NCI-H2196 treated with DMSO at 0.1 percent for 48 hours (cell line): ENCODE measurements at regions not wholly inside any gene's neighbourhood (a gene's known extent, or its start where the extent isn't known, plus 50 kb on each side); places are given as distances from the start of the nearest gene placed in this dataset.

Experiments used
- DNase-seq: peaks from one replicate; lab custom pipeline; 2025; ENCODE audit not compliant: unreplicated experiment; lab: John Stamatoyannopoulos, UW

DNA sequence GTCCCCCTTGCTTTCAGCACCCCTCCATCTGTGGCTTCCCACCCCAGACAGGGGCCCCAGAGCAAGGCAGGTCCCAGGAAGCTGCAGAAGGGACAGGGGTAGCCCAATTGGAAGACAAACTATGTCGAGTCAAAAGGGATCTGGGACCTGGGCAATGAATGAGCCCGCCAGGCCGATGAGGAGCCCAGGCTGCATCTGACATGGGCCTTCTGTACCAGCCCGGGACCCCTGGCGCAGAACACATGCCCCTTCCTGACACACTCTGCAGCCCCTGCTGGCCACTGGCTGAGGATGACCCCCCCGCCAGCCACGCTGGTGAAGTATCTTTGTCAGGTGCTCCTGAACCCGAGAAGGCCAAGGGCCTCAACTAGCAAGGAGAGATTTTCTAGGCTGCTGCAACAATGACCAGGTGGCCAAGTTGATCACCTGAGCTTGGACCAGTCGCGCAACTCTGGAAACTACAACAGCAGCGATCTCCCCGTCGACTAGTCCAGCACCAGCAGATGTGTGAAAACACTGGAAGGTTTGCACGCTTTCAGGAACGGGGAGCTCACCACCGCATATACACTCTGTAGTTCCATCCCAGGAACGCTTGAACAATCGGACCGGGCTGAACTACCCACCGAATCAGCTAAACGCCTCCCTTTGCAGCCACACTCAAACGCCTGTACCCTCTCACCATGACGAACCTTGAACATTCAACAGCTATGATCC is 119.0 kb downstream of the NCOR2 start:
- no peak for DNase-seq

DNA sequence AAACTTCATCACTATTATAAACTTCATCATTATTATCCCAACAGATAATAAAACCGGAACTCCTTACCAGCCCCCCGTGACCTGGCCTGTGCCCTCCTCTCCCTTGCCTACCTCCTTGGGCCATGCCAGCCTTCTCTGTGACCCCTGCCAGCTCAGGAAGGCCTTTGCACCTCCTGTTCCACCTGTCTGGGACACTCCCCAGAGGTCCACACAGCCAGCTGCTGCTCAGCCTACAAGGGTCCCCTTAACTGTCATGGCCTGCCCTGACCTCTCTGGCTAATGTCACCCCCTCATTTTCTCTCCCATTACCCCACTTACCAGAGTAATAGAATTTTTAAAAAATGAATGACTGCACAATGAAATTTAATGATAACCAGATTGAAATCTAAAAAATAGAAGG is 121.0 kb downstream of the NCOR2 start:
- no peak for DNase-seq

DNA sequence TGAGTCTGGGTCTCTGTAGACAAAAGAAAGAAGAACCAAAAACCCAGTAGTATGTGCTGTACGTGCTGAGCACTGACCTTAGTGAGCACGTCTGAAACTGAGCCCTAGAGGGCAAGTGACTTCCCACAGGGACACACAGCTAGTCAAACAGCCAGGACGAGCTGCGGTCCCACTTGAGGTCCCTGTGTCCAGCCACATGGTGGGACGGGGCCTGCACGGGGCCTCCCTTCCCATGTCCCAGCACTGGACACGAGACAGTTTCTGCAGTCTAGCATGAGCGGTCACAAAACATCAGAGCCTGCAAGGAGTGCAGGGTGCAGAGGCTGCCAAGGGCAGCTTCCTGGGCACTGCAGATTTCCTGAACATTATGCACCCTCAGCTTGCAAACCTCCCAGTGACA is 121.6 kb downstream of the NCOR2 start:
- DNase-seq = no peak

DNA sequence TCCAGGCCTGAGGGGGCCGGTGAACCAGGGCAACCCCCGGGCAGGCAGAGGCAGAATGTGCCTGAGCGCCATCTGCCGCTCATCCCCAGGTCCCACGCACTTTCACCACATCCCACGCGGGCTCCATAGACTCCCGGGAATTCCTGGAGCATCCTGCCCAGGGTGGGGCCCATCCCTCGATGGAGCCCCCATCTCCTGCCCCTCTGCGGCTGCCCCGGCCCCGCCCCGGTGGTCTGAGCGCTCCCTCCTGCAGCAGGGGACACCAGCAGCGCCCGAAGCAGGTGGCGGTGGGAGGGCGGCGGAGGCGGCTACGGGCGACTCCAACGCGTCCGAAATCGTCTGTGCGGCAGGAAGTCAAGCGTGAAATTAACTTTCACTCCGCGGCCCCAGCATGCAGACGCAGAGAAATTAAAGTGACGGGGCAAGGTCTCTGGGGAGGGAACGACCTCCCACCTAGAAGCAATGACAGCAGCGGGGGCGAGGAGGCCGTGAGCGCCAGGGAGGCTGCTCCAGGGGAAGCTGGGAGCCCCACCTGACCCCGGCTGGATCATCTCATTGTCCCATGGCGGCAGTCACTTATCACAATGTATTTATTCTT is 122.2 kb downstream of the NCOR2 start:
- DNase-seq = no peak

DNA sequence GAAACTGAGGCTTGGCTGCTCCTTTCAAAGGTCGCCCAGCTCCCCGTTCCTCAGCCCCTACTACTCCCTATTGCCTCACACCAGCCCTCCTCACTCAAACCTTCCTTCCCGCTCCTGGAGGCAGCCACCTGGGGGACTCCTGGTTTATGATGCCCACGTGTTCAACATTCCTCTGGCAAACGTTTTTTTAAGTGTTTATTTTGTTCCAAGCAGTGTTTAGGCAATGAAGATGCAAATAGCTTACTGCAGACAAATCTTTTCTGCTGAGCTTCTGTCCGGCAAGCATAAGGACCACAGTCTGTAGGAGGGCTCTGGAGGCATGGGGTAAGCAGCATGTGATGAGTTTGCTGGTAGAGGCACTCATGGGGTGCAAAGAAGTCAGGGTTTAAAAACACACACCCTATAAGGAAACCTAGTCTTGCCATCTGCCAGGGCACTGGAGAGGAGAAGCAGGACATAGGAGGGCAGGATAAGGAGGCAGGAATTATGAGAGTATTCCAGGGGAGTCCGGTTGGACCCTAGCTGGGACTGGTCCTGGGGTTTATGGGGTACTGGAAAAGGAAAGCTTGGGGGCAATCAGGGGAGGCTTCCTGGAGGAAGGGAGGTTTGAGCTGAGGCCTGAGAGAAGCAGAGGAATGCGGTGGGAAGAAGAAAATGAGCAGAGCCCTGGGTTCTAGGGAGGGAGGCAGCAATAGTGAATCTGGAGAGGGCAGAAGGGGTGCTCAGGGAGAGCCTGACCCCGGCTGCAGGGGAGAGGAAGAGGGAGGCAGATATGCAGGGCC is 123.3 kb downstream of the NCOR2 start:
- DNase-seq = no peak

DNA sequence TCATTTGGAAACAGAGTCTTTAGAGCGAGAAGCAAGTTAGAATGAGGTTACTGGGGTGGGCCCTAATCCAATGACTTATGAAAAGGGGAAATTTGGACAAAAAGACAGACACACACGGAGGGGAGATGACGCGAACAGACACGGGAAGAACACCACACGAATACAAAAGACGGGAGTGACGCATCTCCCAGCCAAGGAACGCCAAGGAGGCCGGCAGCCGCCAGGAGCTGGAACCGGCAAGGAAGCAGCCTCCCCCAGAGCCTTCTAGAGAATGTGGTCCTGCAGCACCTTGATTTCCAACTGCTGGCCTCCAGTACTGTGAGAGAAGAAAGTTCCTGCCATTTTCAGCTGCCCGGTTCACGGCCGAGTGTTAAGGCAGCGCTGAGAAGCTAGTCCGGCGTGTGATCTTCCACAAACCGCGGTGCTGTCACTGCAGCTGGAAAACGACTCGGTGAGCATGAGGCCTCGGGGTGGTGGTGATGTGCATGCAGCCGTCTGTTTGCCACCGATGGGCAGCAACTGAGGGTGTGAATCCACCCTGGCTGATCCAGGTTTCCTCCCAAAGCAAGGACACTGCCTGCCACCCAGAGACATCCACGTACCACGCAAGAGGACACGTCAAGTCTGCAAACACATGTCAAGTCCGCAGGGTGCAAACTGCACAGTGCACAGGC is 124.5 kb downstream of the NCOR2 start:
- no peak for DNase-seq

DNA sequence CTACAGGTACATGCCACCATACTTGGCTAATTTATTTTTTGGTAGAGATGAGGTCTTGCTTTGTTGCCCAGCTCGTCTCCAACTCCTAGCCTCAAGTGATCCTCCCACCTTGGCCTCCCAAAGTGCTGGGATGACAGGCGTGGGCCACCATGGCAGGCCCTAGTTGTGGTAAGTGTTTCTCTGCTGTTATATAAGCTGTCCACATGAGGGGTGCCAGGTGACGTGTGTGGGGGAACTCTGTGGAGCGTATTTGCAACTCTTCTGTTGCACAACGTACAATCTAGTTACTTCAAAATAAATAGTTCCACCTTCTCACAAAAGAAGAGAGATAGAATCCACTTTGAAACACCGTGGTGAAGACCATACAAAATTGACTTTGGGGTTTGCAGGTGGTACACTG is 125.1 kb downstream of the NCOR2 start:
- DNase-seq = no peak

DNA sequence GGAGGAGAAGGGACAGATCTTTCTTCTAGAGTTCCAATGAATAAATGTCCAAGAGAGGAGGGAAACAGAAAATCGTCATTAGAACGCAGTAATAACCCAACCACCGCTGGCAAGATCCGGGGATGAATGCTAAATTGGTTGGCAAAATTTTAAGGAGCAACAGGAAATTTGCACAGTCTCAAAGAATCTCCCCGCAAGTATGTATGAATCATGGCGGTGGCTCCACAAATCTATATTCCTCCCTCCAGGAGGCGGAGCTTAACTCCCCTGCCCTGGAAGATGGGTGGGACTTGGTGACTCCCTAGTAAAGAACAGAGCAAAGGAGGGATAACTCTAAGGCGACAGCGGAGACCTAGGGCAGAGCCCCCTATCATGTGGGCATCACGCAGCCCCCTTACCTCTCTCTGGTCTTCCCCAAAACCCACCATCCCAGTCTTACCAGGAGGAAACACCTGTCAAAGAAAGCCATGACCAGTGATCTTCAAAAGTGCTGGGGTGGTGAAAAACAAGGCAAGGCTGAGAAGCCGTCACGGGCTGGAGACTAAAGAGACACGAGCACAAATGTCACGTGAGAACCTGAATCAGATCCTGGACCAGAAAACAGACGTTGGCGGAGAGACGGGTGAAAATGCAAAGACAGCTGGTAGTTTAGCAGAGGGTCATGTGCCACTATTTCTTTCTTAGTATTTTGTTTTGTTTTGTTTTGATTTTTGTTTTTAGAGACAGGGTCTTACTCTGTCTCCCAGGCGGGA is 125.8 kb downstream of the NCOR2 start:
- DNase-seq = no peak

DNA sequence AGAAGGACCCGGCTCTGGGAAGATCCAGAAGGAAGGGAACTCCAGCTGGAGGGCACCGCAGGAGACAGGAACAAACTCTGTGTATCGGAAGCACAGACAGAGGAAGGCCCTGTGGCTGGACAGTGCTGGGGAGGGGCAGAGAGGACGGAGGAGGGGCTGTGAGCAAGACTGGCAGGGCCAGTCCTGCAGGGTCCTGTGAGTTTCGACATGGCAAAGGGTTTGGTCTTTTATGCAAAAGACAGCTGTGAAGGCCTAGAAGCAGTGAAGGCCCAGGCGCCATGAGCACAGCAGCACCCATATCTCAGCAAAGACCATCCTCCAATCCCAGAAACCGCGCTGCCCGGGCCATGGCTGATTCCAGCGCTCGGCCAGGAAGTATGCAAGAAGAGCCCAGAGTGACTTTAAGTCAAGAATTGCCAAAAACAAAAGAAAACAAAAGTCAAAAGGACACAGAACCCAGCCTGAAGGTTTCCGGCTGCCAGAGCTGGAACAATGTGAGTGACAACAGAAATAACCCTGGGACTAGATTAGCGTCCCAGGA is 126.5 kb downstream of the NCOR2 start:
- no peak for DNase-seq

DNA sequence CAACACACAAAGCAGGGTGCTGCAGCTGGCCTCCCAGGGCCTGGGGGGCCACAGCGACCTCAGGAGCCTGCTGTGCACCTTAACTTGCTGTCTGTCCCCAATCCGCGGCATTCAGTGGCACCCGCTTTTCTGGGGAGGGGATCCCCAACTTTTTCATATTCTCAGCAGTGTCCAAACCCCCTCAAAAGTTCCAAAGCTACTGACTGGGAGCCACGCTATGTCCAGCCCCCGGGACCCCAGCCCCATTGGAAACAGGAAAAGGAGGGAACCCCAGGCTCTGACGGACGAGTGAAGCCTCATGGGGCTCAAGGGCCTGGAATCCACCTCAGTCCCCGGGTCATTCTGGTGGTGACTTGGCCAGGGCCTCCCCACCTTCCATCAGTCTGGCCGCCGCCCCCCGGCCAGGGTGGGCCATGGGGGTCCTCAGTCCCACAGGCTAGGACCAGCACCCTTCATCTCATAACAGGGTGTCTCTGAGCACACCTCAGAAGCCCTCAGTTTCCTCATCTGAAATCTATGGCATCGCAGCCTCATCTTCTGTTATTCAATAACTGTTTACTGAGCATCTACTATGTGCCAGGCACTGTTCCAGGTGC is 127.3 kb downstream of the NCOR2 start:
- DNase-seq = no peak

DNA sequence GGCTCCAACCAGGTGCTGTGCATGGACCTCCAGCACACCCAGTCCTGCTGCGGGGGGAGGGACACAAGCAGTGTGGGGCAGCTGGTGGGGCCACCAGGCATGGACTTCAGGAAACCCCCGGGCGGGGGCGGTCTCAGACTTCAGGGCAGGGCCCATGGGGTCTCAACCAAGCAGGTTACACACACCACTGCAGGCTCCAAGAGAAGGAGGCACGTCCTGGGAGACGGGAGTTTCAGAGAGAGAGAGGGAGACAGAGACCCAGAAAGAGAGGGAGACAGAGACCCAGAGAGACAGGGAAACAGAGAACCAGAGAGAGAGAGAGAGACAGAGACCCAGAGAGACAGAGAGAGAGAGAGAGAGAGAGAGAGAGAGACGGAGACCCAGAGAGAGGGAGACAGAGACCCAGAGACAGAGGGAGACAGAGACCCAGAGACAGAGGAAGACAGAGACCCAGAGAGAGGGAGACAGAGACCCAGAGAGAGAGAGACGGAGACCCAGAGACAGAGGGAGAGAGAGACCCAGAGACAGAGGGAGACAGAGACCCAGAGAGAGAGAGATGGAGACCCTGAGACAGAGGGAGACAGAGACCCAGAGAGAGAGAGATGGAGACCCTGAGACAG is 128.9 kb downstream of the NCOR2 start:
- DNase-seq = no peak

DNA sequence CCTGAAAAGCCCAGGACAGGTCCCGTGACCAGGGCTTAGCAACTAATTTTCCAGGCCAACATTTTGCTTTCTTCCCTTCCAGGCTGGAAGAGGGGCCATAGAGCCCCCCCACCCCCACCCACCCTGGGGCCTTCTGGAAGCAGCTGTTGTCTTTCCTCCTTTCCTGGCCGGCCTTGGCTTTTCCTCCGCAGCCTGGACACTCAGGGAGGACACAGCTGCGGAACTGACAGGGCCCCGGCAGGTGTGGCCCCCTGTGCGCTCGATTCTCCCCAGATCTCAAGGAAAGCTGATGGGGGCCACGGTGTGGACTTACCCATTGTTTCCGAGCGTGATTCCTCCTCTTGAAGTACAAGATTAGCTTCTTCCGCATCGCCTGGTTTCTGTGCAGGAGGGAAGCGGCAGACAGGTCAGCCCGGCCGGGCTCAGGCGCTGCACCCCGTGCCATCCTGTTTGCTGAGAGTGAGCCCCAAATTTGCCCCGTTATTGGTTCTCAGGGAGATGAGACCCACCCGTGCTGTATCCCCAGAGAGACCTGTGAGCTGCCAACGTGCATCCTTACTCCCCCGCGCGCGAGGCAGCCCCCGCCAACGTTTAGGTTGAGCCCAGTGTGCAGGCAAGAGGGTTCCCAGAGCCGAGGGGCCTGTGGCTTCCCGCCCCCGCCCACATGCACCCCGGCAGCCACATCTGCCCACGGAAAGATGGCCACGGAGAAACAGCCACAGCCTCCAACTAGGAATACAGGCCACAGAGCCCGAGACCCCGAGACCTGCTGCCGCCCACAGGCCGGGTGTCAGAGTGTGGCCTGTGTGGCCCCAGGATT is 129.6 kb downstream of the NCOR2 start:
- no peak for DNase-seq

DNA sequence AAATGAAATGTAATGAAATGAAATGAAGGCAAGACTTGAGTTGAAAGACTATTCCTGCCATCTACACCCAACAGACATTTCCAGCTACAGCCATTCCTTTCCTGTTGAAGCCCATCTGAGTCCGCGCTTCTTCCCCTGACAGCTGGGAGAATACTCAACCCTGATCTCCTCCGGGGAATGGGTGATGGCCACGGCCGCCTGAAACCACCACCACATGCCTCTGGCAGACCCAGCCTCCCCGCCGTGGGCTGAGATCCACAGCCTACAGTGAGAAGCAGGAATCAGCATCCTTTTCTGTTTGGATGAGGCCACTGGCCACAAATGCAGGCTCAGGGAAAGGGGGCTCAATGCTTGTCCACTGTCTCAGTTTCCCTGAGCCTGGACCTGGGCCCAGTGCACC is 130.3 kb downstream of the NCOR2 start:
- DNase-seq = no peak

DNA sequence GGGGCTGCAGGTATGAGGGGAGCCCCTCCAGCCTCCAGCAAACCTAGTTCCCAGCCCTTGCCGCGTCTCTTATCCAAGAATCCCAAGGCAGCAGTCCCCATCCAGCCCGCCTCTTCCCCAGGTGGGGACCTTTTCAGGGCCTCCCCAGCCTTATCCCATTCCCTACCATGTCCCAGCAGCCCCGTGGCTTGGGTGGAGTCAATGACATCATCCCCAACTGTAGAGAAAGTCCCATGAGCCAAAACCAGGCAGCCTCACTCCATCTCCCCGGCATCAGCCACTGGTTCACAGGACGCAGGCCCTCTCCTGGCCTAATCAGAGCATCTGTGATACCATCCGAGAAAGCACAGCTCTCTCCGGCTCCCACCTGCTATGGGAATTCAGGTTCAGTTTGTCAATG is 131.0 kb downstream of the NCOR2 start:
- no peak for DNase-seq

DNA sequence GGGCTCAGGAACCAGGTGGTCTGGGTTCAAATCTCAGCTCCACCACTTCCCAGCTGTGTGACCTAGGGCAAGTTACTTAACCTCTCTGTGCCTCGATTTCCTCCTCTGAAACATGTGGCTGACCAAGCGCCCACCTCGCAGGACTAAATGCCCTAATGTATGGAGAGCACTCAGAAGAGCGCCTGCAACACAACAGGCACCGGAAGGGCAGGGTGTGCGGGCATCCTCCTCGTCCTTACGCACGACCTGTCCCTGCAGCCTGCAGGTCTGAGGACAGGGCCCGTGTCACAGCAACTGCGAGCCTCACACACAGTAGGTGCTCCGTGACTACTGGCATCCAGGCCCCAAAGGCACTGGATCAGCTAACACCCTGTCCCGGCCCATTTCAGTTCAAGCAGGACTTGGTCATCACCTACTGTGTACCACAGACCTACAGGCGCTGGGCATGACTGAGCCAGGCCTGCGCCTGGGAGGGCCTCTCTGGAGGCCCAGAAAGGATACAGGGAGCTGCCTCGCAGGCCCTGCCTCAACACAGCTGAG is 131.5 kb downstream of the NCOR2 start:
- no peak for DNase-seq

DNA sequence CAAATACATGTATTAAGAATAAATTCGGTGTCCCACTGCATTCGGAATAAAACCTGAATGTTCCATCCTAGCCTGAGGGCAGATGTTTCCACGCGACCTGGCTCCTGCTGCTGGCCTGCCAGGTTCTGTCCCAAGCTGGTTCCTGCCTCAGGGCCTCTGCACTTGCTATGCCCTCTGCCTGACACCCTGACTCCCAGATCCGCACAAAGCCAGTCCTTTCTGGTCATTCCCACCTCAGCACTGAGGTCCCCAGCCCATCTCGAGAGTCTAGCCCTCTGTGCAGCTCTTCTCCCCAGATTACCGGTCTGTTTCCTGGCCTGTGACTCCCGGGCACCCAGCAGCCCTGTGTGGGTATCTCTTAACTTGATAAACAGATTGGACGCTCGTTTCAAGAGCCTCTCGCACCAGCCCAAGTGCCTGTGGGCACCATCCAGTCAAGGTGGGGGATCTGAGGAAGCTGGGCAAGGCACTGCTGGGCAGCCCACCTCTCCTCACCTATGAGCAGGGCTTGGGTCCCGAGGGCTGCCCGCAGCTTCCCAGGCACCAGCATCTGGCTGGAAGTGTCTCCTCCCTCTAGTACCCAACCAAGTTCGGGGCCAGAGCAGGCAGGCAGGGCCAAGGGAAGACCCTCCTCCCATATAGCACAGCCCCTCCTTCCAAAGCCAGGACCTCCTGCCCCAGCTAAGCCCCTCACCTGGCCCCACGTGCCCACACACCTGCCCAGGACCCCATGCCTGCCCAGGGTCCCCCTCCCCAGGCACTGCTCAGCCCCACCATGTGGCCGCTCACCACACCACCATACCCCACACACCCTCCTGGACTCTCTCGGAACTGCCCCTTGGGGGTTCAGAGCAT is 132.2 kb downstream of the NCOR2 start:
- no peak for DNase-seq

DNA sequence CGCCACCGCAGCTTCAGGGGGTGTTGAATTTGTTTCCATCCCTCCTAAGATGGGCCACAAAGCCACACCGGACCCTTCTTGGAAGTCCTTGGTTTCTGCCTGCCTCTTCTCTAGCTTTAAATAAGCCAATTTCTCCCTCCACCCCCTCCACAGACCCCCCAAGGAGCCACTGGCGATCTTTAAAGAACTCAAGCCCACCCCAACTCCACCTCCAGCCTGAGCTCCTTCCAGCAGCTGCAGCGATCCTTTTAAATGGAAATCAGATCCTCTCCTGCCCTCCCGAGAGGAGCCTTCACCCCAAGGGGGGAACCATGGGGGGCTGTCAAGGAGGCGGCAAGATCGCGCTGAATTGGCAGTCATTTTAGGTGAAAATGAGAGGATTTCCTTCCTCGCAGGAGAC is 133.1 kb downstream of the NCOR2 start:
- no peak for DNase-seq

DNA sequence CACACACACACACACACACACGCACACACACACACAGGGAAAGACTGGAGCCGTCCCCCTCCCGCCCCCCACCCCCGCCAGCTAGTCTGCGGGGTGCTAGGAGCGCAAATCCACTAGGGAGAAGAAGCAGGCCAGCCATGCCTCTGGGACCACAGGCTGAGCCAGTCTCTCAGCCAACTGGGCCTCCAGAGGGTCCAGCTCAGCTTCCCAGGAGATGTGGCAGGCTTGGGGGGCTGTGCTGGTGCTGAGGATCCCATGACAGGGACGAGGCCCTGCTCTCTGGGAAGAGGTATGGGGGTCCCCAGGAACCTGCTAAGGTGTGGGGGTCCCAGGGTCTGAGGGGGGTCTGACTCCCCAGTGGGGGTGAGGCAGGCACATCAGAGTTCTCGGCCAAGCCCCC is 133.5 kb downstream of the NCOR2 start:
- no peak for DNase-seq
